Subcutaneous abdominal adipose tissue (tissue), 5 donors: ENCODE measurements at regions not wholly inside any gene's neighbourhood (a gene's known extent, or its start where the extent isn't known, plus 50 kb on each side); places are given as distances from the start of the nearest gene placed in this dataset.
"Not testable (repeated sequence)": the region's sequence is repeated elsewhere in the genome, so short reads cannot be mapped to it uniquely, and the experiment has no call there.

ENCODE experiments used
- H3K27ac ChIP-seq: one replicate; pipeline ENCODE4 v1.7.0; 2013; ENCODE audit warnings: low read depth, mild to moderate bottlenecking, inconsistent platforms, low read length, moderate library complexity
- H3K27me3 ChIP-seq, 5 donors: one replicate each; pipeline ENCODE4 v1.7.0; 2013; ENCODE audit warnings: low read length in 5 of 5, inconsistent platforms in 1 of 5; ENCODE audit not compliant: control insufficient read depth in 5 of 5, insufficient read depth in 4 of 5
- H3K36me3 ChIP-seq, 5 donors: one replicate each; pipeline ENCODE4 v1.7.0; 2013; ENCODE audit warnings: low read length in 5 of 5; ENCODE audit not compliant: control insufficient read depth in 5 of 5, insufficient read depth in 5 of 5
- H3K4me1 ChIP-seq, 5 donors: one replicate each; pipeline ENCODE4 v1.7.0; 2013; ENCODE audit warnings: low read length in 5 of 5, mild to moderate bottlenecking in 3 of 5, moderate library complexity in 1 of 5; ENCODE audit not compliant: control insufficient read depth in 5 of 5, insufficient read depth in 5 of 5
- H3K4me3 ChIP-seq, 5 donors: one replicate each; pipeline ENCODE4 v1.7.0; 2013; ENCODE audit warnings: low read length in 5 of 5, low read depth in 1 of 5
- H3K9ac ChIP-seq, 5 donors: one replicate each; pipeline ENCODE4 v1.7.0; 2013; ENCODE audit warnings: low read length in 5 of 5, mild to moderate bottlenecking in 4 of 5, moderate library complexity in 3 of 5
- H3K9me3 ChIP-seq, 5 donors: one replicate each; pipeline ENCODE4 v1.7.0; 2013; ENCODE audit warnings: low read length in 5 of 5; ENCODE audit not compliant: control insufficient read depth in 5 of 5
- donor health status: healthy.
- donor health status: healthy.
- donor health status: healthy.
- donor health status: healthy.
- donor health status: healthy.

DNA sequence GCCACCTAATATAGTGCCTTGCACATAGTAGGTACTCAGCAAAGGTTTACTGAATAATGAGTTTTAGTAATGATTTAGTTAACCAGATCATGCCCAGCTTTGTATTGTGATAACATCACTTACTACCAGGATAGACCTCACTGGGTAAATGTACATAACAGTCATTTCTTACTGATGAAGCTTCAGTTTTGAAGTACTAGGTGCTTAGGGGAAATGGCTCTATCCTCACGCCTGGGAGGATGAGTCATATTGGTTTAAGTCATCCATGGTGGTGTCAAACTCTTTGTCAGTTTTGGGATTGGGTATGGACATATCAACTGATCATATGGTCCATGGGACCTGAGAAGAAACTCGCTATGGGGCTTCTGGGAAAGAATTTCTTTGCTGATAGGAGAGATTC is 90.6 kb upstream of the USP24 start:
- Histone ChIP-seq H3K4me3 (no peak overlapping the region), H3K27ac (no peak overlapping the region), H3K9ac (no peak overlapping the region), H3K9me3 (no peaks in the 10 kb centered on the region), H3K4me1 (peaks cover 0 to 19% (median 0%) of the 10 kb centered on the region in 5 donors), H3K27me3 (peaks cover 0 to 10% (median 0%) of the 10 kb centered on the region in 5 donors), H3K36me3 (no peaks in the 10 kb centered on the region)

DNA sequence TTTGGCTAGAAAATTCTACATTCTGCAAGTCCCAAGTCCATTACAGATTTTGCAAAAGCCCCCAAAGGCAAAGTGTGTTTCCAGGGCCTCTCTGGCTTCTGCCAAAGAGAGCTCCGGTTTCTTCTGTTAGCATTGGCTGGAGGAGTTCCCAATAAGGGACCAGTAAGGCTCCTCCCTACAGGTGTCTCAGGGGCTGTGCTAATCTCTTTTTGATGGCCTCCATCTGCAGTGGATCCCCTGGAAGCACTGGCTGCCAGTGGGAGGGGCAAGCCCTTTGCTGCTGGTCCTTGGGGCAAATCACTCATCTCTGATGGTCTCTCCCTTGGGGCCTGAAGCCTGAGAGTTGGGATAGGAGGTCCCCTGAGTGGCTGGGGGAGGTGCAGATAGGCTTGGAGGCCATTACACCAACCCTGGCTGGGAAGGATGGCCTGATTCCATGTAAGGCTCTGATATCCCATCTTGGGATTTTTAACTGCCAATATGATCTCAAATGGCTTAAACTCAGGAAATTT is 89.1 kb upstream of the USP24 start:
- Histone ChIP-seq H3K9ac (no peak overlapping the region), H3K27ac (no peak overlapping the region), H3K9me3 (no peaks in the 10 kb centered on the region), H3K27me3 (peaks cover 0 to 10% (median 0%) of the 10 kb centered on the region in 5 donors), H3K36me3 (no peaks in the 10 kb centered on the region), H3K4me3 (no peak overlapping the region), H3K4me1 (peaks cover 0 to 20% (median 0%) of the 10 kb centered on the region in 5 donors)

GRCh38 chr1:55302972-55303371 is 87.8 kb upstream of the USP24 start:
- Histone ChIP-seq H3K4me1 (peaks cover 0 to 20% (median 0%) of the 10 kb centered on the region in 5 donors), H3K9me3 (peaks cover 0 to 7% (median 0%) of the 10 kb centered on the region in 5 donors), H3K27ac (no peak overlapping the region), H3K27me3 (peaks cover 0 to 10% (median 0%) of the 10 kb centered on the region in 5 donors), H3K9ac (no peak overlapping the region), H3K36me3 (no peaks in the 10 kb centered on the region), H3K4me3 (no peak overlapping the region)

DNA sequence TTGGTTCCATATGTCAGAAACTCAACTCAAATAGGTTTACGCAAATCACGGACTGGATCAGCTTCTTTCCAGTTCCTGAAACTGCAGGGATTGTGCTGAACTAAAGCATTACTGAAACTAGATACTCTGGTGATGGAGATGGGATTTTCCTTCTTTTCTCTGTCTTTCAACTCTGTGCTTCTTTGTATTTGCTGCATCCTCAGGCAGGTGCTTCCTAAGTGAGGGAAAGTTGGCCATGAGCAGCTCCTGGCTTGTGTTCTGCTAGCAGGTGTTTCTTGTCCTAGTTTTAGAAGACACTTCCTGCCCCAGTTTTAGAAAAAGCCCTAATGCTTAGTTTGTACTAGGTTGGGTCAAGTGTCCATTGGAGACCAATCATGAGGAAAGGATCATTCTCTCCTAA is 86.7 kb upstream of the USP24 start:
- H3K27me3 ChIP-seq: peaks cover 0 to 7% (median 0%) of the 10 kb centered on the region in 5 donors
- no peak overlapping the region for H3K27ac ChIP-seq
- H3K4me3 ChIP-seq: no peak overlapping the region
- no peak overlapping the region for H3K9ac ChIP-seq
- peaks cover 0 to 20% (median 0%) of the 10 kb centered on the region in 5 donors for H3K4me1 ChIP-seq
- H3K9me3 ChIP-seq: peaks cover 0 to 7% (median 2%) of the 10 kb centered on the region in 5 donors
- H3K36me3 ChIP-seq: no peaks in the 10 kb centered on the region

GRCh38 chr1:55300975-55301374 is 85.8 kb upstream of the USP24 start:
- Histone ChIP-seq H3K9ac (no peak overlapping the region), H3K4me1 (peaks cover 0 to 20% (median 0%) of the 10 kb centered on the region in 5 donors), H3K9me3 (peaks cover 0 to 7% (median 2%) of the 10 kb centered on the region in 5 donors), H3K36me3 (no peaks in the 10 kb centered on the region), H3K27ac (no peak overlapping the region), H3K4me3 (no peak overlapping the region), H3K27me3 (peaks cover 0 to 7% (median 0%) of the 10 kb centered on the region in 5 donors)

DNA sequence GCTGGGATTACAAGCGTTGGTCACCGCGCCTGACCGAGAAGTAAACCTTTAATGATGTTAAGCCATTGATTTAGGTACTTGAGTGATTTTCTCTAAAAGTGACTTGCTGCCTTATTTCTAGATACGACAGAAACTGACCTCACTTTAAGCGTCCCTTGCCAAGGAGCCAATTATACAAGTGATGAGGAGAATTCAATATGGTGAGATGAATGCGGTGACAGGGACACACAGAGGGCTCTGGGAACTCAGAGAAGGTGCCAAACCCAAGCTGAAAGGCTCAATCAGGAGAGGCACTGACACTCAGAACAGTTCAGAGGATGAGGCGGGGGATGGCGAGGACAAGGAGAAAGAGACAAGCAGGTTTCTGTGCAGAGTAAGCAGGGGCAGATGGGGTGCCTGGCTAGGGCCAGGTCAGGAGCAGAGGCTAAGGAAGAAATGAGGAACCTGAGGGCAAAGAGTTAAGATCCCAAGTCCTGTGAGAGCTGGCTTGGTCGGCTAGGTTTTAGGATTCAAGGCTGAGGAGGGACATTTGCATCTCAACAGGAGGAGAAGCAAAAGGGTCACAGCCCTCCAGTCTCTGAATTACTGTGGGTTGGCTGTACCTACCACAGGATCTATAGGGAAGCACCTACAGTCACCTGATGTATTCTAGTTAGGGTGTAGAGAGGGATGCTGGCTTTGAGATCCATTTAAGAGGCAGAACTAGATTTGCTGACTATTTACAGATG is 83.2 kb upstream of the USP24 start:
- no peak overlapping the region for H3K27ac ChIP-seq
- H3K4me1 ChIP-seq: peaks cover 0 to 13% (median 0%) of the 10 kb centered on the region in 5 donors
- H3K4me3 ChIP-seq: no peak overlapping the region
- peaks cover 0 to 7% (median 2%) of the 10 kb centered on the region in 5 donors for H3K9me3 ChIP-seq
- no peaks in the 10 kb centered on the region for H3K27me3 ChIP-seq
- no peak overlapping the region for H3K9ac ChIP-seq
- no peaks in the 10 kb centered on the region for H3K36me3 ChIP-seq

GRCh38 chr1:55296247-55296646 is 81.1 kb upstream of the USP24 start:
- not testable (repeated sequence) for H3K4me3 ChIP-seq, H3K9ac ChIP-seq, H3K9me3 ChIP-seq, H3K4me1 ChIP-seq, H3K27ac ChIP-seq, H3K36me3 ChIP-seq, H3K27me3 ChIP-seq

DNA sequence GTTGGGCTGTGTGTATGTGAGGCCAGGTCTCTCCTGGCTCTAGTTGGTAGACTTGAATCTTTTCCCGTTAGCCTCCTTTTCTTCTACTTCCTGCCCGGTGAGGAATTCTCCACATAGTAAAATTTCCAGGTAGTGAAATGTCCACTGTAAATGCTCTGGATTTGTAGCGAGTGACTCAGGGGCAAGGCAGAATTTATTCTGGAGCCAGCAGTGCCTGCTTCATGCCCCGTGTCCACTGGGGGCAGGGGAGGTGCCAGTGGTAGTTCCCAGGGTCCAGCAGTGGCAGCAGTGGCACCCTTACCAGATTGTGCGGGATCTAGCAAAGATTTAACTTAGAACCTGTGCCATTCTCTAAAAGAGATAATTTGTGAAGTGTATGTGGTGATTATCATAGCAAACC is 74.5 kb upstream of the USP24 start:
- Histone ChIP-seq H3K9ac (no peak overlapping the region), H3K27me3 (peaks cover 0 to 4% (median 0%) of the 10 kb centered on the region in 5 donors), H3K36me3 (no peaks in the 10 kb centered on the region), H3K4me3 (no peak overlapping the region), H3K27ac (no peak overlapping the region), H3K9me3 (no peaks in the 10 kb centered on the region), H3K4me1 (peaks cover 0 to 2% (median 0%) of the 10 kb centered on the region in 5 donors)

GRCh38 chr1:55289042-55289441 is 73.9 kb upstream of the USP24 start:
- Histone ChIP-seq H3K27ac (no peak overlapping the region), H3K27me3 (peaks cover 0 to 4% (median 0%) of the 10 kb centered on the region in 5 donors), H3K9me3 (no peaks in the 10 kb centered on the region), H3K9ac (no peak overlapping the region), H3K4me1 (peaks cover 0 to 2% (median 0%) of the 10 kb centered on the region in 5 donors), H3K36me3 (no peaks in the 10 kb centered on the region), H3K4me3 (no peak overlapping the region)

- H3K4me3 ChIP-seq: peak overlapping the region in 2 of 5 donors; percentile 23 to 25
- H3K4me1 ChIP-seq: peaks cover 0 to 2% (median 0%) of the 10 kb centered on the region in 5 donors
- no peak overlapping the region for H3K9ac ChIP-seq
- no peak overlapping the region for H3K27ac ChIP-seq
- no peaks in the 10 kb centered on the region for H3K36me3 ChIP-seq
- no peaks in the 10 kb centered on the region for H3K9me3 ChIP-seq
- H3K27me3 ChIP-seq: peaks cover 0 to 4% (median 0%) of the 10 kb centered on the region in 5 donors
Observed at GRCh38 chr1:55288245-55288644, 73.1 kb upstream of the USP24 start.
